A673 (cell line): ENCODE measurements at regions not wholly inside any gene's neighbourhood (a gene's known extent, or its start where the extent isn't known, plus 50 kb on each side); places are given as distances from the start of the nearest gene placed in this dataset.

Experiments
- BruUV-seq: library from RNA; stranded (reverse); fragments of 400-500 nt; replicated peaks from 2 replicates; lab custom pipeline; 2021; lab: Mats Ljungman, UMichigan
- CTCF ChIA-PET: fragments of 300-600 bp; sonication (Branson Sonifier 250); formaldehyde crosslinking; loops from one replicate; lab custom pipeline; 2022; ENCODE audit warnings: antibody characterized with exemption; lab: Charles Lee
- POLR2A ChIA-PET: fragments of 300-600 bp; sonication (Branson Sonifier 250); formaldehyde crosslinking; loops from one replicate; lab custom pipeline; 2022; ENCODE audit warnings: antibody characterized with exemption; ENCODE audit not compliant: low non-redundant PET; lab: Charles Lee
- DNase-seq: peaks from one replicate; pipeline ENCODE4 v3.0.0-alpha.2; 2015; ENCODE audit warnings: low spot score
- H3K27ac ChIP-seq: fragments of 200-600 bp; sonication (generic); 2 replicates; pipeline ENCODE4 v1.5.1; 2016; ENCODE audit warnings: mixed run types, low read depth, mild to moderate bottlenecking, mixed read lengths, antibody characterized with exemption, low read length; ENCODE audit not compliant: poor library complexity, severe bottlenecking
- H3K27me3 ChIP-seq: fragments of 200-600 bp; sonication (generic); replicated peaks from 2 replicates; pipeline ENCODE4 v1.6.1; 2017; ENCODE audit warnings: mixed run types, low read depth, mild to moderate bottlenecking, mixed read lengths, antibody characterized with exemption, low read length; ENCODE audit not compliant: insufficient read depth, poor library complexity
- H3K36me3 ChIP-seq: fragments of 200-600 bp; sonication (generic); 2 replicates; pipeline ENCODE4 v1.6.1; 2016; ENCODE audit warnings: mixed run types, mild to moderate bottlenecking, mixed read lengths, antibody characterized with exemption, low read length; ENCODE audit not compliant: insufficient read depth, poor library complexity, severe bottlenecking
- H3K4me1 ChIP-seq: fragments of 200-600 bp; sonication (generic); 2 replicates; pipeline ENCODE4 v1.6.1; 2017; ENCODE audit warnings: mixed run types, mild to moderate bottlenecking, mixed read lengths, antibody characterized with exemption, low read length; ENCODE audit not compliant: insufficient read depth, poor library complexity, severe bottlenecking
- H3K4me3 ChIP-seq: fragments of 200-600 bp; sonication (generic); 2 replicates; pipeline ENCODE4 v1.5.1; 2016; ENCODE audit warnings: low read depth, mixed run types, mild to moderate bottlenecking, mixed read lengths, low read length; ENCODE audit not compliant: poor library complexity, severe bottlenecking
- H3K9me3 ChIP-seq: fragments of 200-600 bp; sonication (generic); 2 replicates; pipeline ENCODE4 v1.6.1; 2016; ENCODE audit warnings: mixed run types, low read depth, mild to moderate bottlenecking, mixed read lengths, antibody characterized with exemption, low read length; ENCODE audit not compliant: poor library complexity, severe bottlenecking
- EZH2 ChIP-seq: fragments of 200-600 bp; sonication (generic); IDR thresholded peaks from 2 replicates; pipeline ENCODE4 v1.6.1; 2017; ENCODE audit warnings: borderline replicate concordance, low read depth, mild to moderate bottlenecking, mixed read lengths, antibody characterized with exemption, low read length; ENCODE audit not compliant: poor library complexity, severe bottlenecking
- intact Hi-C: fragments of 100-400 bp; cut with micrococcal nuclease; formaldehyde crosslinking; loops from one replicate; pipeline ENCODE4 v1.10.0; 2022; ENCODE audit not compliant: unreplicated experiment
- TF ChIP-seq, protein P1 (sequence below): fragments of 300-800, 200-600 bp; sonication (generic); conservative IDR thresholded peaks from 2 replicates; pipeline ENCODE4 v1.5.1; 2017; ENCODE audit warnings: low read depth, mild to moderate bottlenecking, antibody characterized with exemption, low read length, moderate library complexity, mixed read lengths

DNA sequence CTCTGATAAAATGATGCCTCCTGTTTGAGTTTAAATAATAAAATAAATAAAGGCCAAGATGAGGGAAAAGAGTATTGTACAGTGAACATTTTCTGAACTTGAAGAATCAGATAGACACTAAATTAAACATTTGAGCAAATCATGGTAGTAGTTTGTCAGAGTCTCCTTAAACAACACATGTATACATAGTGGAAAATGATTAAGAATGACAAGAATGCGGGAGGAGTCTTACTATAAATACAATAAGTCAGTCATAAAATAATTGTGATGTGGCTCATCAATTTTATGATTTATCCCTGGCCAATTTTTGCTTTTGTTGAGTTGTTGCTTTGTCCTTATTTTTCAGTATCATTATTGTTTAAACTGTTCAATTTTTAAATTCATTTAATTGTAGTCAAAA is 158.0 kb upstream of the TMC3 start:
- Histone ChIP-seq H3K27ac (no peak overlapping the region), H3K4me3 (no peak overlapping the region), H3K36me3 (no peaks in the 10 kb centered on the region), H3K4me1 (no peaks in the 10 kb centered on the region), H3K9me3 (no peaks in the 10 kb centered on the region), H3K27me3 (no peaks in the 10 kb centered on the region)
- no peak for DNase-seq
- no TSS peak for BruUV-seq
- CTCF ChIA-PET: interaction anchor here (0.6 kb wide), 1 partner anchor 272 kb away, joined by 3 read pairs; no protein-coding TSS in a partner anchor
- POLR2A ChIA-PET: no interaction called here
- TF ChIP-seq, protein P1, sequence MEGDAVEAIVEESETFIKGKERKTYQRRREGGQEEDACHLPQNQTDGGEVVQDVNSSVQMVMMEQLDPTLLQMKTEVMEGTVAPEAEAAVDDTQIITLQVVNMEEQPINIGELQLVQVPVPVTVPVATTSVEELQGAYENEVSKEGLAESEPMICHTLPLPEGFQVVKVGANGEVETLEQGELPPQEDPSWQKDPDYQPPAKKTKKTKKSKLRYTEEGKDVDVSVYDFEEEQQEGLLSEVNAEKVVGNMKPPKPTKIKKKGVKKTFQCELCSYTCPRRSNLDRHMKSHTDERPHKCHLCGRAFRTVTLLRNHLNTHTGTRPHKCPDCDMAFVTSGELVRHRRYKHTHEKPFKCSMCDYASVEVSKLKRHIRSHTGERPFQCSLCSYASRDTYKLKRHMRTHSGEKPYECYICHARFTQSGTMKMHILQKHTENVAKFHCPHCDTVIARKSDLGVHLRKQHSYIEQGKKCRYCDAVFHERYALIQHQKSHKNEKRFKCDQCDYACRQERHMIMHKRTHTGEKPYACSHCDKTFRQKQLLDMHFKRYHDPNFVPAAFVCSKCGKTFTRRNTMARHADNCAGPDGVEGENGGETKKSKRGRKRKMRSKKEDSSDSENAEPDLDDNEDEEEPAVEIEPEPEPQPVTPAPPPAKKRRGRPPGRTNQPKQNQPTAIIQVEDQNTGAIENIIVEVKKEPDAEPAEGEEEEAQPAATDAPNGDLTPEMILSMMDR: no peak
- no peak for TF ChIP-seq EZH2
- intact Hi-C loops: no loop called here

DNA sequence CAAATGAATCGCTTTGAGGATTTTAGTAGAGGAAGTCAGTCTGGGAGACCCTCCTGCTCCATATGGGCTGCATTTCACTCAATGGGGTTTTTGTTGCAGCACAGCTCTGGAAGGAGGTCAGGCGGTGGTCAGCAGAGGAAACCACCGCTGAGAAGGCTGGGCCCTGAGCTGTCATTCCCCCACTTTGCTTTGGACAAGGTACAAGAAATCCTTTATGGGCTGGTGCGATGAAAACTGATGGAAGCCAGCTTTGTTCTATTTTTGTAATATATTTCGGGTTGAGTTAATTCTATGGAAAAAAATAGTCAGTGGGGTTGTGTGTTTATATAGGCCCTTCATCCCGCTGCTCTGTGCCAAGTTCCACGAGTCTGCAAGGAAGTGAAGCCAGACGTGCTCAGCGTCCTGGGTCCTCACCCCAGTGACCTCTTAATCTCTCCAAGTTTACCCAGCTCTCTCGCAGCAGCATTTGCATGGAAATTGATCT is 157.1 kb upstream of the TMC3 start:
- DNase-seq: no peak

DNA sequence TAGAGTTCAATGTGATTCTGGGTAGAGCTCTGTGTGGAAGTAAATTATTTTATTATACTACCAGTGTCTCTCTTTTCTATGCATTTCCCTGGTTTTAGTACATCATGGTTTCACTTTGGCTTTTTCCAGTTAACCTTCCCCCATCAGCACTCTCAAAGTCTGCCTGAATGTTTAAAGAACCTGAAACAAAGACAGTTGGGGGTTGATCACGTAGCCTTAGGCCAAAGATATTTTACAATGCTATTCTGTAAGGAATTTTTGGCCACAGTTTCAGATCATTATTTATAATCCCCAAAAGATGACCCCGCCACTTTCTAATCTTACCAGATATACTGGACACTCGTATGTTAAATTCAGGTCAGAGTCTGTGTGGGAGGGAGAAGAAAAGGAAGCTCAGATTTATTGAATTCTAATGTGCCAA is 156.3 kb upstream of the TMC3 start:
- no peaks in the 10 kb centered on the region for H3K9me3 ChIP-seq
- TF ChIP-seq, protein P1: no peak
- TF ChIP-seq EZH2: no peak
- no peak for DNase-seq
- ChIA-PET CTCF (no interaction called here), POLR2A (no interaction called here)
- no peak overlapping the region for H3K27ac ChIP-seq
- no peak overlapping the region for H3K4me3 ChIP-seq
- peaks cover 7% of the 10 kb centered on the region for H3K27me3 ChIP-seq
- intact Hi-C loops: no loop called here
- no peaks in the 10 kb centered on the region for H3K36me3 ChIP-seq
- no TSS peak for BruUV-seq
- H3K4me1 ChIP-seq: no peaks in the 10 kb centered on the region

More for the DNA sequence above, 157.1 kb upstream of the TMC3 start:
- H3K27me3 ChIP-seq: no peaks in the 10 kb centered on the region
- H3K36me3 ChIP-seq: no peaks in the 10 kb centered on the region
- POLR2A ChIA-PET: no interaction called here
- no peak overlapping the region for H3K4me3 ChIP-seq
- no peak for TF ChIP-seq EZH2
- TF ChIP-seq, protein P1: no peak
- no peaks in the 10 kb centered on the region for H3K9me3 ChIP-seq
- BruUV-seq: no TSS peak
- CTCF ChIA-PET: no interaction called here
- no peak overlapping the region for H3K27ac ChIP-seq
- H3K4me1 ChIP-seq: no peaks in the 10 kb centered on the region
- intact Hi-C loops: no loop called here
